Epithelial cell of esophagus (primary cell): ENCODE measurements at regions not wholly inside any gene's neighbourhood (a gene's known extent, or its start where the extent isn't known, plus 50 kb on each side); places are given as distances from the start of the nearest gene placed in this dataset.

Experiments used
- DNase-seq: peaks from one replicate; pipeline ENCODE4 v3.0.0; 2010; ENCODE audit warnings: low read depth
- H3K4me3 ChIP-seq: 2 replicates; pipeline ENCODE4 v1.5.1; 2011; ENCODE audit warnings: mild to moderate bottlenecking, low read length, control low read depth
- CTCF ChIP-seq: IDR thresholded peaks from 2 replicates; pipeline ENCODE4 v1.5.1; 2011; ENCODE audit warnings: low read depth, mild to moderate bottlenecking, low read length, control low read depth, inconsistent platforms; ENCODE audit not compliant: insufficient read depth; ENCODE audit errors: missing control alignments

- no peak for TF ChIP-seq CTCF
- H3K4me3 ChIP-seq, result no peak overlapping the region
- DNase-seq, result no peak
Measured at GRCh38 chr1:238673561-238673960, 712.8 kb upstream of the CHRM3 start.

GRCh38 chr1:238672806-238673205, 713.6 kb upstream of the CHRM3 start:
- TF ChIP-seq CTCF, result no peak
- H3K4me3 ChIP-seq, result no peak overlapping the region
- no peak for DNase-seq

- H3K4me3 ChIP-seq, result no peak overlapping the region
- no peak for DNase-seq
- TF ChIP-seq CTCF, result no peak
Measured at GRCh38 chr1:238672262-238672661, 714.1 kb upstream of the CHRM3 start.

GRCh38 chr1:238664139-238664538, 722.2 kb upstream of the CHRM3 start:
- H3K4me3 ChIP-seq, result no peak overlapping the region
- no peak for TF ChIP-seq CTCF
- no peak for DNase-seq

- H3K4me3 ChIP-seq, result no peak overlapping the region
- no peak for TF ChIP-seq CTCF
- DNase-seq, result no peak
Measured at GRCh38 chr1:238660849-238661248, 725.5 kb upstream of the CHRM3 start.

- peak; percentile 16 for DNase-seq
- H3K4me3 ChIP-seq, result no peak overlapping the region
- no peak for TF ChIP-seq CTCF
Measured at GRCh38 chr1:238658763-238659162, 727.6 kb upstream of the CHRM3 start.

GRCh38 chr1:238653693-238654321, 732.6 kb upstream of the CHRM3 start:
- H3K4me3 ChIP-seq, result no peak overlapping the region
- peak; percentile 26 for DNase-seq
- TF ChIP-seq CTCF, result no peak
